ENCODE measurements at regions not wholly inside any gene's neighbourhood (a gene's known extent, or its start where the extent isn't known, plus 50 kb on each side); places are given as distances from the start of the nearest gene placed in this dataset.

DNA sequence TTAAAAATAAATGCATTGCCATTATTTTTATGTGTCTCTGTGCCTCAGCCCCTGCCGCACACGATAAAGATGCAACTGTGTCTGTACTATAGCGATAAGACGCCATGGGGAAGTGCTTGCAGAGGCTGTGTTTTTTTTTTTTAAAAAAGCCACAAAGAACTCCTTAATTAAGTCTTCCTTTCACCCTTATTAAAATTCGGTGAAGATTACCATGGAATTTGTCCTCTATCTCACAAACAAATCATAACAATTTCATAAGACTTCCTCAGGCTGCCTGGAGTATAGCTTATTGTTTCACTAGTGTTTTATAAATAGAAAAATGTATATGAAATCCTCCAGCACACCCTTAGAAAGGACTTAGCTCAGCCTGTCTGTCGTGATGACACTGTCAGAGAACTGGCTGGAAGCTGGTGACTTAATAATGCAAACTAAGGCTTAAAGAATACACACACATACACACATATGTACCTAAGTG, 374.8 kb upstream of the SLCO3A1 start (continued):
- TF ChIP-seq, protein P1, sequence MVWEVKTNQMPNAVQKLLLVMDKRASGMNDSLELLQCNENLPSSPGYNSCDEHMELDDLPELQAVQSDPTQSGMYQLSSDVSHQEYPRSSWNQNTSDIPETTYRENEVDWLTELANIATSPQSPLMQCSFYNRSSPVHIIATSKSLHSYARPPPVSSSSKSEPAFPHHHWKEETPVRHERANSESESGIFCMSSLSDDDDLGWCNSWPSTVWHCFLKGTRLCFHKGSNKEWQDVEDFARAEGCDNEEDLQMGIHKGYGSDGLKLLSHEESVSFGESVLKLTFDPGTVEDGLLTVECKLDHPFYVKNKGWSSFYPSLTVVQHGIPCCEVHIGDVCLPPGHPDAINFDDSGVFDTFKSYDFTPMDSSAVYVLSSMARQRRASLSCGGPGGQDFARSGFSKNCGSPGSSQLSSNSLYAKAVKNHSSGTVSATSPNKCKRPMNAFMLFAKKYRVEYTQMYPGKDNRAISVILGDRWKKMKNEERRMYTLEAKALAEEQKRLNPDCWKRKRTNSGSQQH (CRISPR knock-in tag; IDR thresholded peaks at IDR 0.05) = no peak
- TF ChIP-seq ZSCAN32 (CRISPR knock-in tag; IDR thresholded peaks at IDR 0.05) (no peak), THRAP3 (IDR thresholded peaks at IDR 0.05; ENCODE audit: borderline replicate concordance) (no peak), ZNF436 (CRISPR knock-in tag; IDR thresholded peaks at IDR 0.05) (no peak), NUFIP1 (IDR thresholded peaks at IDR 0.05; ENCODE audit: partially characterized antibody) (no peak), PPARD (CRISPR knock-in tag; IDR thresholded peaks at IDR 0.05) (no peak), CEBPB (tag; IDR thresholded peaks at IDR 0.05) (no peak), HMBOX1 (IDR thresholded peaks at IDR 0.05) (peak; percentile 50; the same call in 1 of the 2 replicates), FOXK2 (conservative IDR thresholded peaks at IDR 0.05 in 1 of 2, IDR thresholded peaks at IDR 0.05 in 1 of 2; ENCODE audit: low read depth in 2 of 2) (peak in 1 of 2 experiments; percentile 50; a peak in 1 of 4 replicates), NR1H2 (CRISPR knock-in tag; IDR thresholded peaks at IDR 0.05) (no peak), SNIP1 (IDR thresholded peaks at IDR 0.05; ENCODE audit: low read depth) (no peak), ZNF280A (IDR thresholded peaks at IDR 0.05; ENCODE audit: low read depth, partially characterized antibody) (no peak), SMAD1 (IDR thresholded peaks at IDR 0.05; ENCODE audit: low read depth, low read length, partially characterized antibody) (peak; percentile 76), HSF4 (CRISPR knock-in tag; IDR thresholded peaks at IDR 0.05; ENCODE audit: borderline replicate concordance) (no peak), ZNF431 (CRISPR knock-in tag; IDR thresholded peaks at IDR 0.05) (no peak), GTF3C2 (IDR thresholded peaks at IDR 0.05; ENCODE audit: borderline replicate concordance, extremely low read depth, insufficient read length) (no peak), MBD2 (IDR thresholded peaks at IDR 0.05; ENCODE audit: borderline replicate concordance, low read depth) (peak; percentile 44; the same call in 1 of the 2 replicates), NCOA6 (IDR thresholded peaks at IDR 0.05) (no peak)
- TF ChIP-seq, protein P2, sequence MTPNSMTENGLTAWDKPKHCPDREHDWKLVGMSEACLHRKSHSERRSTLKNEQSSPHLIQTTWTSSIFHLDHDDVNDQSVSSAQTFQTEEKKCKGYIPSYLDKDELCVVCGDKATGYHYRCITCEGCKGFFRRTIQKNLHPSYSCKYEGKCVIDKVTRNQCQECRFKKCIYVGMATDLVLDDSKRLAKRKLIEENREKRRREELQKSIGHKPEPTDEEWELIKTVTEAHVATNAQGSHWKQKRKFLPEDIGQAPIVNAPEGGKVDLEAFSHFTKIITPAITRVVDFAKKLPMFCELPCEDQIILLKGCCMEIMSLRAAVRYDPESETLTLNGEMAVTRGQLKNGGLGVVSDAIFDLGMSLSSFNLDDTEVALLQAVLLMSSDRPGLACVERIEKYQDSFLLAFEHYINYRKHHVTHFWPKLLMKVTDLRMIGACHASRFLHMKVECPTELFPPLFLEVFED (CRISPR knock-in tag; conservative IDR thresholded peaks at IDR 0.05) = no peak
- TF ChIP-seq, protein P3, sequence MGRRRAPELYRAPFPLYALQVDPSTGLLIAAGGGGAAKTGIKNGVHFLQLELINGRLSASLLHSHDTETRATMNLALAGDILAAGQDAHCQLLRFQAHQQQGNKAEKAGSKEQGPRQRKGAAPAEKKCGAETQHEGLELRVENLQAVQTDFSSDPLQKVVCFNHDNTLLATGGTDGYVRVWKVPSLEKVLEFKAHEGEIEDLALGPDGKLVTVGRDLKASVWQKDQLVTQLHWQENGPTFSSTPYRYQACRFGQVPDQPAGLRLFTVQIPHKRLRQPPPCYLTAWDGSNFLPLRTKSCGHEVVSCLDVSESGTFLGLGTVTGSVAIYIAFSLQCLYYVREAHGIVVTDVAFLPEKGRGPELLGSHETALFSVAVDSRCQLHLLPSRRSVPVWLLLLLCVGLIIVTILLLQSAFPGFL (CRISPR knock-in tag; IDR thresholded peaks at IDR 0.05) = no peak
